ENCODE measurements at regions not wholly inside any gene's neighbourhood (a gene's known extent, or its start where the extent isn't known, plus 50 kb on each side); places are given as distances from the start of the nearest gene placed in this dataset.

- H3K27ac ChIP-seq: peak overlapping the region in 1 of 10 donors; percentile 89
- no peak for DNase-seq
- 56 to 57% methylated on average over 5 of the region's 5 CpGs for WGBS, 2 donors
- intact Hi-C loops (cut with DNase I): no loop called here
- H3K4me1 ChIP-seq: peaks cover 0 to 51% (median 0%) of the 10 kb centered on the region in 9 donors
- TF ChIP-seq CTCF (IDR thresholded peaks at IDR 0.05): no peak
- H3K27me3 ChIP-seq: no peaks in the 10 kb centered on the region
- no peaks in the 10 kb centered on the region for H3K36me3 ChIP-seq
- peak in 5 of 8 donors; percentile 16 to 33 (median 25) for ATAC-seq
- H3K4me3 ChIP-seq: no peak overlapping the region
- H3K9me3 ChIP-seq: no peaks in the 10 kb centered on the region
These were observed 153.4 kb downstream of the ZC3H11B start for GRCh38 chr1:219459351-219460080.

GRCh38 chr1:219446288-219446687 is 166.6 kb downstream of the ZC3H11B start:
- Histone ChIP-seq H3K27ac (no peak overlapping the region), H3K36me3 (no peaks in the 10 kb centered on the region), H3K27me3 (no peaks in the 10 kb centered on the region), H3K4me1 (no peaks in the 10 kb centered on the region), H3K4me3 (no peak overlapping the region), H3K9me3 (no peaks in the 10 kb centered on the region)
- DNase-seq: no peak
- ATAC-seq: peak in 2 of 8 donors; percentile 44 to 92
- 54 to 60% methylated on average over 3 of the region's 3 CpGs for WGBS, 2 donors
- no peak for TF ChIP-seq CTCF (IDR thresholded peaks at IDR 0.05)
- intact Hi-C loops (cut with DNase I): no loop called here

- no peak for ATAC-seq
- intact Hi-C loops (cut with DNase I): no loop called here
- Histone ChIP-seq H3K36me3 (no peaks in the 10 kb centered on the region), H3K27ac (no peak overlapping the region), H3K4me1 (no peaks in the 10 kb centered on the region), H3K9me3 (no peaks in the 10 kb centered on the region), H3K4me3 (no peak overlapping the region), H3K27me3 (no peaks in the 10 kb centered on the region)
- TF ChIP-seq CTCF (IDR thresholded peaks at IDR 0.05): no peak
- WGBS, 2 donors: 86 to 89% methylated on average over 2 of the region's 2 CpGs
- DNase-seq: no peak
These were observed 167.0 kb downstream of the ZC3H11B start for GRCh38 chr1:219445864-219446263.

- intact Hi-C loops (cut with DNase I): no loop called here
- WGBS, 2 donors: 66 to 84% methylated on average over 4 of the region's 4 CpGs
- ATAC-seq: no peak
- no peaks in the 10 kb centered on the region for H3K9me3 ChIP-seq
- no peaks in the 10 kb centered on the region for H3K27me3 ChIP-seq
- TF ChIP-seq CTCF (IDR thresholded peaks at IDR 0.05): no peak
- no peak for DNase-seq
- no peak overlapping the region for H3K27ac ChIP-seq
- H3K4me3 ChIP-seq: no peak overlapping the region
- no peaks in the 10 kb centered on the region for H3K4me1 ChIP-seq
- H3K36me3 ChIP-seq: no peaks in the 10 kb centered on the region
These were observed 168.4 kb downstream of the ZC3H11B start for GRCh38 chr1:219444474-219444873.
